ENCODE measurements at regions not wholly inside any gene's neighbourhood (a gene's known extent, or its start where the extent isn't known, plus 50 kb on each side); places are given as distances from the start of the nearest gene placed in this dataset.

GRCh38 chr12:111196532-111196931 lies 172.4 kb downstream of the PHETA1 start:
- no peak for DNase-seq (ENCODE audit: low read depth in 2 of 2)

GRCh38 chr12:111195316-111195715 lies 173.6 kb downstream of the PHETA1 start:
- no peak for DNase-seq (ENCODE audit: low read depth in 2 of 2)

- DNase-seq (ENCODE audit: low read depth in 2 of 2): no peak
These were observed 174.2 kb downstream of the PHETA1 start for GRCh38 chr12:111194703-111195051.

- no peak for DNase-seq (ENCODE audit: low read depth in 2 of 2)
These were observed 174.8 kb downstream of the PHETA1 start for GRCh38 chr12:111193977-111194702.

- no peak for DNase-seq (ENCODE audit: low read depth in 2 of 2)
These were observed 175.4 kb downstream of the PHETA1 start for GRCh38 chr12:111193496-111193895.

GRCh38 chr12:111193067-111193466 lies 175.8 kb downstream of the PHETA1 start:
- DNase-seq (ENCODE audit: low read depth in 2 of 2): no peak

- no peak for DNase-seq (ENCODE audit: low read depth in 2 of 2)
These were observed 176.2 kb downstream of the PHETA1 start for GRCh38 chr12:111192647-111193046.

GRCh38 chr12:111190741-111191526 lies 178.0 kb downstream of the PHETA1 start:
- no peak for DNase-seq (ENCODE audit: low read depth in 2 of 2)

- no peak for DNase-seq (ENCODE audit: low read depth in 2 of 2)
These were observed 179.1 kb downstream of the PHETA1 start for GRCh38 chr12:111189792-111190191.

GRCh38 chr12:111188436-111188835 lies 180.5 kb downstream of the PHETA1 start:
- no peak for DNase-seq (ENCODE audit: low read depth in 2 of 2)

- DNase-seq (ENCODE audit: low read depth in 2 of 2): no peak
These were observed 182.5 kb downstream of the PHETA1 start for GRCh38 chr12:111186347-111186746.

- DNase-seq (ENCODE audit: low read depth in 2 of 2): no peak
These were observed 183.0 kb downstream of the PHETA1 start for GRCh38 chr12:111185889-111186227.

- DNase-seq (ENCODE audit: low read depth in 2 of 2): no peak
These were observed 183.5 kb downstream of the PHETA1 start for GRCh38 chr12:111185206-111185888.

- DNase-seq (ENCODE audit: low read depth in 2 of 2): no peak
These were observed 184.7 kb downstream of the PHETA1 start for GRCh38 chr12:111184161-111184560.

GRCh38 chr12:111183094-111183493 lies 185.8 kb downstream of the PHETA1 start:
- no peak for DNase-seq (ENCODE audit: low read depth in 2 of 2)

- no peak for DNase-seq (ENCODE audit: low read depth in 2 of 2)
These were observed 186.5 kb downstream of the PHETA1 start for GRCh38 chr12:111182382-111182781.

GRCh38 chr12:111181143-111181726 lies 187.7 kb downstream of the PHETA1 start:
- DNase-seq (ENCODE audit: low read depth in 2 of 2): no peak

GRCh38 chr12:111180426-111181142 lies 188.3 kb downstream of the PHETA1 start:
- DNase-seq (ENCODE audit: low read depth in 2 of 2): no peak

- no peak for DNase-seq (ENCODE audit: low read depth in 2 of 2)
These were observed 190.5 kb downstream of the PHETA1 start for GRCh38 chr12:111178181-111179081.

GRCh38 chr12:111175396-111176094 lies 193.3 kb downstream of the PHETA1 start:
- no peak for DNase-seq (ENCODE audit: low read depth in 2 of 2)

Data from stimulated activated CD8-positive, alpha-beta memory T cell treated with anti-CD3 and anti-CD28 coated beads, Interleukin-15, amount 100 ng/mL, for 48 hours (primary cell).